SU-DHL-6 (cell line): ENCODE measurements at regions not wholly inside any gene's neighbourhood (a gene's known extent, or its start where the extent isn't known, plus 50 kb on each side); places are given as distances from the start of the nearest gene placed in this dataset.

Source experiments
- H2AFZ ChIP-seq: fragments of 200-600 bp; sonication (generic); 2 replicates; pipeline ENCODE4 v1.6.1; 2014; ENCODE audit warnings: low read depth, mild to moderate bottlenecking, moderate library complexity, mixed read lengths, antibody characterized with exemption, low read length; ENCODE audit not compliant: severe bottlenecking
- H3F3A ChIP-seq: fragments of 200-600 bp; shearing (Covaris generic); 2 replicates; pipeline ENCODE4 v1.6.0; 2016; ENCODE audit warnings: antibody characterized with exemption, mild to moderate bottlenecking; ENCODE audit not compliant: insufficient read depth
- H3K27ac ChIP-seq: fragments of 200-600 bp; sonication (generic); 2 replicates; pipeline ENCODE4 v1.5.1; 2016; ENCODE audit warnings: low read depth, mild to moderate bottlenecking, low read length, moderate library complexity, mixed read lengths
- H3K27me3 ChIP-seq: fragments of 200-600 bp; sonication (generic), shearing (Covaris generic); 2 replicates; pipeline ENCODE4 v1.6.0; 2014; ENCODE audit warnings: mild to moderate bottlenecking, low read length
- H3K36me3 ChIP-seq: fragments of 200-600 bp; sonication (generic); 2 replicates; pipeline ENCODE4 v1.6.1; 2014; ENCODE audit warnings: mild to moderate bottlenecking, low read length, mixed read lengths
- H3K4me2 ChIP-seq: fragments of 300-600, 200-600 bp; shearing (Covaris generic), sonication (generic); 2 replicates; pipeline ENCODE4 v1.6.0; 2014; ENCODE audit warnings: low read length, low read depth, mild to moderate bottlenecking; ENCODE audit not compliant: poor library complexity, severe bottlenecking
- H3K4me3 ChIP-seq: fragments of 200-600 bp; sonication (generic); 2 replicates; pipeline ENCODE4 v1.5.1; 2014; ENCODE audit warnings: antibody characterized with exemption, low read length, mild to moderate bottlenecking, mixed read lengths; ENCODE audit not compliant: insufficient read depth, poor library complexity, severe bottlenecking
- H3K79me2 ChIP-seq: fragments of 200-600 bp; sonication (generic); 2 replicates; pipeline ENCODE4 v1.6.1; 2014; ENCODE audit warnings: mild to moderate bottlenecking, low read length, moderate library complexity; ENCODE audit not compliant: insufficient read depth
- H3K9ac ChIP-seq: fragments of 200-600 bp; sonication (generic); 2 replicates; pipeline ENCODE4 v1.7.0; 2014; ENCODE audit warnings: mild to moderate bottlenecking, low read length
- H3K9me2 ChIP-seq: fragments of 200-600 bp; sonication (generic); replicated peaks from 2 replicates; pipeline ENCODE4 v1.6.1; 2014; ENCODE audit warnings: low read length; ENCODE audit not compliant: insufficient read depth
- H3K9me3 ChIP-seq: fragments of 200-600 bp; sonication (generic); 2 replicates; pipeline ENCODE4 v1.6.1; 2014; ENCODE audit warnings: low read length, mixed read lengths; ENCODE audit not compliant: insufficient read depth
- H4K20me1 ChIP-seq: fragments of 200-600 bp; sonication (generic); 2 replicates; pipeline ENCODE4 v1.6.1; 2014; ENCODE audit warnings: low read depth, mild to moderate bottlenecking, antibody characterized with exemption, low read length, moderate library complexity, mixed read lengths
- CTCF ChIP-seq: fragments of 200-600 bp; sonication (generic); IDR thresholded peaks from one replicate; pipeline ENCODE4 v1.5.1; 2017; ENCODE audit warnings: antibody characterized with exemption, mild to moderate bottlenecking, low read length, moderate library complexity; ENCODE audit not compliant: insufficient read depth, poor library complexity, severe bottlenecking
- EZH2phosphoT487 ChIP-seq: fragments of 200-600 bp; sonication (generic), shearing (Covaris generic); conservative IDR thresholded peaks from 2 replicates; pipeline ENCODE4 v1.6.1; 2018; ENCODE audit warnings: mild to moderate bottlenecking, antibody characterized with exemption, low read length, moderate library complexity, mixed read lengths

- Histone ChIP-seq H3K9ac (no peak overlapping the region), H3F3A (no peaks in the 10 kb centered on the region), H3K9me3 (no peaks in the 10 kb centered on the region), H3K79me2 (no peaks in the 10 kb centered on the region), H3K36me3 (no peaks in the 10 kb centered on the region), H3K9me2 (no peaks in the 10 kb centered on the region), H2AFZ (no peak overlapping the region), H3K4me2 (no peak overlapping the region), H3K27ac (no peak overlapping the region), H3K27me3 (peaks cover 6% of the 10 kb centered on the region; the same call in 1 of the 2 replicates), H3K4me3 (no peak overlapping the region), H4K20me1 (no peaks in the 10 kb centered on the region)
- TF ChIP-seq EZH2phosphoT487 (no peak), CTCF (no peak)
Observed at GRCh38 chr5:15326932-15327331, 173.0 kb upstream of the FBXL7 start.

GRCh38 chr5:15326471-15326870 lies 173.5 kb upstream of the FBXL7 start:
- no peak overlapping the region for H3K9ac ChIP-seq
- H3F3A ChIP-seq = no peaks in the 10 kb centered on the region
- no peak overlapping the region for H3K4me3 ChIP-seq
- TF ChIP-seq EZH2phosphoT487 = no peak
- no peak for TF ChIP-seq CTCF
- no peaks in the 10 kb centered on the region for H3K9me3 ChIP-seq
- no peaks in the 10 kb centered on the region for H4K20me1 ChIP-seq
- no peak overlapping the region for H3K27ac ChIP-seq
- no peak overlapping the region for H3K4me2 ChIP-seq
- peaks cover 6% of the 10 kb centered on the region; the same call in 1 of the 2 replicates for H3K27me3 ChIP-seq
- no peak overlapping the region for H2AFZ ChIP-seq
- H3K9me2 ChIP-seq = no peaks in the 10 kb centered on the region
- no peaks in the 10 kb centered on the region for H3K36me3 ChIP-seq
- H3K79me2 ChIP-seq = no peaks in the 10 kb centered on the region

GRCh38 chr5:15322421-15322820 lies 177.6 kb upstream of the FBXL7 start:
- Histone ChIP-seq H3K4me3 (no peak overlapping the region), H3F3A (no peaks in the 10 kb centered on the region), H2AFZ (no peak overlapping the region), H3K27me3 (no peaks in the 10 kb centered on the region), H3K27ac (no peak overlapping the region), H3K36me3 (no peaks in the 10 kb centered on the region), H3K4me2 (no peak overlapping the region), H3K9me2 (no peaks in the 10 kb centered on the region), H4K20me1 (no peaks in the 10 kb centered on the region), H3K9ac (no peak overlapping the region), H3K9me3 (no peaks in the 10 kb centered on the region), H3K79me2 (no peaks in the 10 kb centered on the region)
- no peak for TF ChIP-seq EZH2phosphoT487
- TF ChIP-seq CTCF = no peak

- no peaks in the 10 kb centered on the region for H3K9me2 ChIP-seq
- no peaks in the 10 kb centered on the region for H3K9me3 ChIP-seq
- TF ChIP-seq EZH2phosphoT487 (no peak), CTCF (no peak)
- no peak overlapping the region for H2AFZ ChIP-seq
- H3K27me3 ChIP-seq = no peaks in the 10 kb centered on the region
- no peak overlapping the region for H3K9ac ChIP-seq
- H3K79me2 ChIP-seq = no peaks in the 10 kb centered on the region
- no peaks in the 10 kb centered on the region for H3F3A ChIP-seq
- no peak overlapping the region for H3K4me2 ChIP-seq
- H3K27ac ChIP-seq = no peak overlapping the region
- no peaks in the 10 kb centered on the region for H4K20me1 ChIP-seq
- no peaks in the 10 kb centered on the region for H3K36me3 ChIP-seq
- no peak overlapping the region for H3K4me3 ChIP-seq
Observed at GRCh38 chr5:15321776-15322175, 178.2 kb upstream of the FBXL7 start.
